Neuronal stem cell (in vitro differentiated cells): ENCODE measurements at regions not wholly inside any gene's neighbourhood (a gene's known extent, or its start where the extent isn't known, plus 50 kb on each side); places are given as distances from the start of the nearest gene placed in this dataset.
A peak's percentile ranks its signal among the peaks of the same experiment; 100 is the strongest.

Experiments
- DNase-seq: peaks from one replicate; pipeline ENCODE4 v3.0.0-alpha.2; 2013; ENCODE audit warnings: low spot score
- H2AFZ ChIP-seq: one replicate; pipeline ENCODE4 v1.6.1; 2013; ENCODE audit warnings: mild to moderate bottlenecking, low read length, inconsistent platforms
- H2AK5ac ChIP-seq: 2 replicates; pipeline ENCODE4 v1.6.1; 2013; ENCODE audit warnings: low read depth, mild to moderate bottlenecking, inconsistent platforms, low read length, moderate library complexity, mixed read lengths
- H2BK120ac ChIP-seq: 2 replicates; pipeline ENCODE4 v1.6.1; 2013; ENCODE audit warnings: low read depth, mild to moderate bottlenecking, inconsistent platforms, low read length, moderate library complexity, mixed read lengths
- H2BK12ac ChIP-seq: one replicate; pipeline ENCODE4 v1.6.1; 2013; ENCODE audit warnings: low read length, inconsistent platforms
- H2BK15ac ChIP-seq: 2 replicates; pipeline ENCODE4 v1.6.1; 2013; ENCODE audit warnings: mild to moderate bottlenecking, low read length, inconsistent platforms, mixed read lengths
- H2BK5ac ChIP-seq: one replicate; pipeline ENCODE4 v1.6.1; 2013; ENCODE audit warnings: inconsistent platforms, mild to moderate bottlenecking, low read length, moderate library complexity
- H3K14ac ChIP-seq: one replicate; pipeline ENCODE4 v1.6.1; 2013; ENCODE audit warnings: low read length, inconsistent platforms
- H3K18ac ChIP-seq: 2 replicates; pipeline ENCODE4 v1.6.1; 2013; ENCODE audit warnings: low read length, inconsistent platforms
- H3K23ac ChIP-seq: 2 replicates; pipeline ENCODE4 v1.6.1; 2013; ENCODE audit warnings: low read depth, mild to moderate bottlenecking, mixed read lengths, low read length, inconsistent platforms; ENCODE audit not compliant: poor library complexity
- H3K27ac ChIP-seq: replicated peaks from 3 replicates; pipeline ENCODE4 v1.5.1; 2013; ENCODE audit warnings: low read length, inconsistent platforms
- H3K27me3 ChIP-seq, 3 experiments: 2 replicates each; pipeline ENCODE4 v1.6.1; 2013; ENCODE audit warnings: low read length in 3 of 3, mild to moderate bottlenecking in 2 of 3, inconsistent platforms in 1 of 3, low read depth in 1 of 3, mixed read lengths in 1 of 3, moderate library complexity in 1 of 3; ENCODE audit not compliant: control insufficient read depth in 3 of 3, insufficient read depth in 3 of 3
- H3K36me3 ChIP-seq, 2 donors: replicated peaks in 1 of 2; 2 replicates each; pipeline ENCODE4 v1.6.1; 2013; ENCODE audit warnings: low read length in 2 of 2; ENCODE audit not compliant: control insufficient read depth in 2 of 2, insufficient read depth in 2 of 2
- H3K4ac ChIP-seq: 2 replicates; pipeline ENCODE4 v1.6.1; 2013; ENCODE audit warnings: inconsistent platforms, mild to moderate bottlenecking, low read length, moderate library complexity
- H3K4me1 ChIP-seq, 2 donors: 1 replicate in 1 of 2; 2 replicates in 1 of 2; pipeline ENCODE4 v1.6.1; 2013; ENCODE audit warnings: low read length in 2 of 2, low read depth in 1 of 2; ENCODE audit not compliant: control insufficient read depth in 2 of 2, insufficient read depth in 1 of 2
- H3K4me2 ChIP-seq: one replicate; pipeline ENCODE4 v1.6.1; 2013; ENCODE audit warnings: mild to moderate bottlenecking, low read length, inconsistent platforms; ENCODE audit not compliant: insufficient read depth, poor library complexity, severe bottlenecking
- H3K4me3 ChIP-seq, 2 donors: 2 replicates each; pipeline ENCODE4 v1.5.1; 2013; ENCODE audit warnings: low read length in 2 of 2, mild to moderate bottlenecking in 2 of 2, inconsistent platforms in 1 of 2, moderate library complexity in 1 of 2
- H3K79me1 ChIP-seq: one replicate; pipeline ENCODE4 v1.6.1; 2013; ENCODE audit warnings: low read depth, mild to moderate bottlenecking, inconsistent platforms, low read length, moderate library complexity
- H3K9ac ChIP-seq: one replicate; pipeline ENCODE4 v1.6.1; 2013; ENCODE audit warnings: mild to moderate bottlenecking, low read depth, low read length, inconsistent platforms; ENCODE audit not compliant: poor library complexity
- H3K9me3 ChIP-seq, 2 donors: replicated peaks in 1 of 2; 2 replicates each; pipeline versions ENCODE3 to v1.6.1; 2013; ENCODE audit warnings: low read length in 2 of 2, mild to moderate bottlenecking in 2 of 2, inconsistent platforms in 1 of 2, low read depth in 1 of 2, mixed read lengths in 1 of 2, moderate library complexity in 1 of 2; ENCODE audit not compliant: control insufficient read depth in 2 of 2, insufficient read depth in 1 of 2
- H4K8ac ChIP-seq: one replicate; pipeline ENCODE4 v1.6.1; 2013; ENCODE audit warnings: low read depth, mild to moderate bottlenecking, inconsistent platforms, low read length, moderate library complexity
- H4K91ac ChIP-seq: one replicate; pipeline ENCODE4 v1.6.1; 2013; ENCODE audit warnings: low read length, low read depth, mild to moderate bottlenecking, inconsistent platforms; ENCODE audit not compliant: poor library complexity
- WGBS, 2 donors: extraction: QIAGEN DNeasy Blood & Tissue Kit; methylation state at CpG; one replicate each; pipeline ENCODE4 v1.1.7; 2013; ENCODE audit warnings: missing lambda C conversion rate in 2 of 2, mixed read lengths in 1 of 2; ENCODE audit not compliant: insufficient read length in 2 of 2, insufficient replicate concordance in 1 of 2; ENCODE audit errors: extremely low coverage in 2 of 2; 5-methylcytosine and 5-hydroxymethylcytosine counted together

- H3K9me3 ChIP-seq: no peaks in the 10 kb centered on the region
- H3K14ac ChIP-seq: no peak overlapping the region
- H2BK120ac ChIP-seq: no peak overlapping the region
- no peak overlapping the region for H3K23ac ChIP-seq
- no peak overlapping the region for H3K18ac ChIP-seq
- no peak overlapping the region for H4K91ac ChIP-seq
- H2BK15ac ChIP-seq: no peak overlapping the region
- H3K79me1 ChIP-seq: no peaks in the 10 kb centered on the region
- no peak for DNase-seq
- H3K27me3 ChIP-seq: peaks cover 0 to 2% (median 0%) of the 10 kb centered on the region in 3 experiments
- H3K4me3 ChIP-seq: no peak overlapping the region
- no peak overlapping the region for H2AK5ac ChIP-seq
- H3K4ac ChIP-seq: no peak overlapping the region
- no peak overlapping the region for H2BK12ac ChIP-seq
- H2BK5ac ChIP-seq: no peak overlapping the region
- H4K8ac ChIP-seq: no peak overlapping the region
- WGBS, 2 donors: no CpG with 5 or more reads among the region's 1 CpG
- no peak overlapping the region for H3K4me2 ChIP-seq
- no peak overlapping the region for H2AFZ ChIP-seq
- no peaks in the 10 kb centered on the region for H3K36me3 ChIP-seq
- H3K4me1 ChIP-seq: peaks cover 0 to 1% of the 10 kb centered on the region in 2 donors
- no peak overlapping the region for H3K27ac ChIP-seq
- H3K9ac ChIP-seq: no peak overlapping the region
Measured at GRCh38 chr2:57402755-57403154, 643.9 kb upstream of the VRK2 start.

- no peak overlapping the region for H4K8ac ChIP-seq
- H3K9me3 ChIP-seq: no peaks in the 10 kb centered on the region
- no peak overlapping the region for H4K91ac ChIP-seq
- H2AK5ac ChIP-seq: no peak overlapping the region
- H2BK12ac ChIP-seq: no peak overlapping the region
- H3K9ac ChIP-seq: no peak overlapping the region
- peaks cover 0 to 4% of the 10 kb centered on the region in 2 donors for H3K4me1 ChIP-seq
- H2BK5ac ChIP-seq: no peak overlapping the region
- H3K4me2 ChIP-seq: no peak overlapping the region
- no peaks in the 10 kb centered on the region for H3K36me3 ChIP-seq
- H3K4ac ChIP-seq: no peak overlapping the region
- no peak overlapping the region for H3K23ac ChIP-seq
- H2AFZ ChIP-seq: no peak overlapping the region
- H3K27ac ChIP-seq: no peak overlapping the region
- H2BK120ac ChIP-seq: no peak overlapping the region
- no peak overlapping the region for H2BK15ac ChIP-seq
- H3K18ac ChIP-seq: no peak overlapping the region
- no peak overlapping the region for H3K14ac ChIP-seq
- no peaks in the 10 kb centered on the region for H3K79me1 ChIP-seq
- no peak overlapping the region for H3K4me3 ChIP-seq
- peak; percentile 0 for DNase-seq
- no CpG with 5 or more reads among the region's 1 CpG for WGBS, 2 donors
- peaks cover 0 to 2% (median 0%) of the 10 kb centered on the region in 3 experiments for H3K27me3 ChIP-seq
Measured at GRCh38 chr2:57407772-57408201, 638.8 kb upstream of the VRK2 start.

DNA sequence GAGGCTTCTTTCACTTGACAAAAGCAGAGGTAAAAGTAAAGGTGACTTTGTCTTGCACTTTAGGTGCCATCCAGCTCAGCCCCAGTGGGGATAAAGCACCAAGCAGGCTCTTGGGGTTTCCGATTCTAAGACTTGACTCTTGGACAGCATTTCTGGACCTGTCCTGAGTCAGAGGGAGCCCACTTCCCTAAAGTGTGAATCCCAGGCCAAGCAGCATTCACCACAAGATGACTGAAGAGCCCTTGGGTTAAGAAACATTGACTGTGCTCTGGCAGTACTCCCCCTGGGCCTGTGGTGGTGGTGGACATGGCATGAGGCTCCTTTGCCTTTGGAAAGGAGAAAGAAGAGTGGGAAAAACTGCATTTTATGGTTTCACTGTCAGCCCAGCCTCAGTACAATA, 638.0 kb upstream of the VRK2 start:
- Histone ChIP-seq H3K4me2 (no peak overlapping the region), H3K4me3 (no peak overlapping the region), H4K8ac (no peak overlapping the region), H2BK12ac (no peak overlapping the region), H3K36me3 (no peaks in the 10 kb centered on the region), H3K4ac (no peak overlapping the region), H4K91ac (no peak overlapping the region), H2AFZ (no peak overlapping the region), H2AK5ac (no peak overlapping the region), H2BK120ac (no peak overlapping the region), H3K18ac (no peak overlapping the region), H3K23ac (no peak overlapping the region), H3K27ac (no peak overlapping the region), H3K79me1 (no peaks in the 10 kb centered on the region), H3K27me3 (peaks cover 0 to 2% (median 0%) of the 10 kb centered on the region in 3 experiments), H3K9ac (no peak overlapping the region), H2BK15ac (no peak overlapping the region), H3K4me1 (peaks cover 0 to 4% of the 10 kb centered on the region in 2 donors), H3K14ac (no peak overlapping the region), H2BK5ac (no peak overlapping the region), H3K9me3 (no peaks in the 10 kb centered on the region)
- no peak for DNase-seq
- WGBS, 2 donors: no CpG with 5 or more reads among the region's 1 CpG

DNA sequence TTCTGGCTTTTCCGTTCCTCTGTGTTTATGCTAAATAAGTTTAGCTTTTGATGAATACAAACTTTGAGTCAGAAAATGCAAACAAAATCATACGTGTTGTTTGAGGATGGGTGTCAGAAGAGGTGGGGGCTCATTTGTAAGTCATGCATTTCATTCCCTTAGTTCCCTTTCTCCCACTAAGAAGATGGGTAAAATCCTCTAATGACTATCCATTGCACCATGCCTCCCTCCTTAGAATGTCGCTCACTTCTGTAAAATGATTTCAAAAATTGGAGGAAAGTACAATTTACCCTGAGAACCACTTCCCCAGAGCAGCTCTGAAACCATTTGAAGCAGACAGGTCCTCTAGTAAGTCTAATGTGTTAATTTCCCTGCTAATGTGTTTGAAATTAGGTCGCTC, 629.6 kb upstream of the VRK2 start:
- no peak overlapping the region for H3K18ac ChIP-seq
- H3K4me2 ChIP-seq: no peak overlapping the region
- H3K9ac ChIP-seq: no peak overlapping the region
- H3K23ac ChIP-seq: no peak overlapping the region
- H2AK5ac ChIP-seq: no peak overlapping the region
- H3K9me3 ChIP-seq: no peaks in the 10 kb centered on the region
- H2BK5ac ChIP-seq: no peak overlapping the region
- no peak overlapping the region for H4K8ac ChIP-seq
- no peaks in the 10 kb centered on the region for H3K27me3 ChIP-seq
- no peaks in the 10 kb centered on the region for H3K36me3 ChIP-seq
- no peaks in the 10 kb centered on the region for H3K79me1 ChIP-seq
- H2BK15ac ChIP-seq: no peak overlapping the region
- no peak overlapping the region for H3K4me3 ChIP-seq
- no peak overlapping the region for H2BK12ac ChIP-seq
- no peak overlapping the region for H2AFZ ChIP-seq
- H4K91ac ChIP-seq: no peak overlapping the region
- no peak for DNase-seq
- H3K27ac ChIP-seq: no peak overlapping the region
- no peak overlapping the region for H2BK120ac ChIP-seq
- WGBS, 2 donors: no CpG with 5 or more reads among the region's 4 CpGs
- no peak overlapping the region for H3K4ac ChIP-seq
- no peaks in the 10 kb centered on the region for H3K4me1 ChIP-seq
- H3K14ac ChIP-seq: no peak overlapping the region
